Activated CD4-positive, alpha-beta T cell treated with anti-CD3 and anti-CD28 coated beads for 24 hours (primary cell): ENCODE measurements at regions not wholly inside any gene's neighbourhood (a gene's known extent, or its start where the extent isn't known, plus 50 kb on each side); places are given as distances from the start of the nearest gene placed in this dataset.

ENCODE experiments used
- DNase-seq, 2 donors: peaks; one replicate each; pipeline ENCODE4 v3.0.0-alpha.2; 2020; ENCODE audit warnings: low read depth in 2 of 2

DNA sequence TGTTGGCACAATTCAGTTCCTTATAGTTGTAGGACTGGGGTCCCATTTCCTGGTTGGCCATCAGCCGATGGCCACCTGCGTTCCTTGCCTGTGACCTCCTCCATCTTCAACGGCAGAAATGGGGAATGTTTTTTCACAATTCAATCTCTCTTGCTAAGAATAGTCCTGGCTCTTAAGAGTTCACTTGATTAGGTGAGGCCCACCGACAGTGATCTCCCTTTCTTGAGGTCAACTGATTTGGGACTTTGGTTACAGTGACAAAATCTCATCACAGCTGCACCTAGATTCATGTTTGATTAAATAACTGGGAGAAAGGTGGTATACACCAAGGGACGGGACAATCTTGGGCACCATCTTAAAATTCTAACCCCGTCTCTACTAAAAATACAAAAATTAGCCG is 139.1 kb upstream of the DTNBP1 start:
- DNase-seq, result no peak

DNA sequence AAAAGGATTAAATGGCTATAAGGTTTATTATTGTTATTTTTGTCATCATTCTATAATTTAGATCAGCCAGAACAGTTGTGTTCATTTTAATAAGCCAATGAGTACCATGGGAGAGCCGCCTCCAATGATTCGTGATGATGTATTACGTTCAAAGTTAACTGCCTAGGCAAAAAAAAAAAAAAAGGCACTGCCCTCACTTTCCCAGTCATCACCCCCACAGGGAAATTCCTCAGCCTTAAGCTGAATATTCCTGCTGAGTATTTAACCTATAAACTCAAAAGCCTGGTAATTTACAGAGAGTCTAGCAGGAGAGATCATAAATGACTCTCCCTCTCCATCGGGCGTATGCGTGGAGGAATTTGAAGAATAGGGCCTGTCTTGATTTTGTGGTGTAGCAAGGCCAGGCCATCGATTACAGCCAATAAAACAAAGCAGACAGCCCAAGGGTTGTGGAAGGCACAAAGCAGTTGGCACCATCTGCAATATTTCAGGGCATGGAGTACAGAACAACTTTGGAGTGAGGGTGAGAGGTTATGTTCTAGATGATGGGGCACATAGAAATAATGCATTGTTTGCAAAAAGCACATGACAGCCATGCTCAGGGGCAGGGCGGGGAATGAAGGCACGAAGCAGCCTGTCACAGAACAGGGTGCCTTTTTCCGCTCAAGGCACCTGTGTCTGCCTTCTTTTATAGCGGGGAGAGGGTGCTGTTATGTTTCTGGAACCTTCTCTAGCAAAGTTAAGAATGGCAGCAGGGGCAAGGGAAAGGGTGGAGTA is 138.2 kb upstream of the DTNBP1 start:
- DNase-seq, result no peak

DNA sequence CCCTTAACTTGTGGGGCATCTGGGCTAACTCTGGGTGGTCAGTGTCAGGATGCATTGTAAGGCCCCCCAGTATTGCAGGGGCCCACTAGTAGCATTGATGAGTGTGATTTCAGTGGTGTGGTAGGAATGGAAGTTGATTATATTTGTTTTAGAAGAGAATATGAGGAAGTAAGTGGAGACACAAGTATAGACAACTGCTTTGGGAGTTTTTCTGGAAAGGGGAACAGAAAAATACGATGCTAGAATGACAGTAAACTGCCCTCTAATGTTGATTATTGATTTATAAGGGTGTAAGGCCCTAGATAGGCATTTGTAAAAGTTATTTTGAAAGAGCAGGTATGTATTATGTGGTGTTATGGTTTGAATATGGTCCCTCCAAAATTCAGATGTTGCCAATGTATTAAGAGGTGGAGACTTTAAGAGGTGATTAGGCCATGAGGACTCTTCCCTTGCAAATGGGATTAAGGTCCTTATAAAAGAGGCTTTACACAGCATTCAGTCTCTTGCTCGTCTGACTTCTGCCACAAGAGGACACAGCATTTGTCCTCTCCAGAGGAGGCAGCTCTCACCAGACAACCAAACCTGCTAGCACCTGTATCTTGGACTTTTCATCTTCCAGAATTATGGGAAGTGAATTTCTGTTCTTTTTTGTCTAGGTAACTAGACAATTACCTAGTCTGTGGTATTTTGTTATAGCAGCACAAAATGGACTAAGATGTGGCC is 135.9 kb upstream of the DTNBP1 start:
- no peak for DNase-seq

DNA sequence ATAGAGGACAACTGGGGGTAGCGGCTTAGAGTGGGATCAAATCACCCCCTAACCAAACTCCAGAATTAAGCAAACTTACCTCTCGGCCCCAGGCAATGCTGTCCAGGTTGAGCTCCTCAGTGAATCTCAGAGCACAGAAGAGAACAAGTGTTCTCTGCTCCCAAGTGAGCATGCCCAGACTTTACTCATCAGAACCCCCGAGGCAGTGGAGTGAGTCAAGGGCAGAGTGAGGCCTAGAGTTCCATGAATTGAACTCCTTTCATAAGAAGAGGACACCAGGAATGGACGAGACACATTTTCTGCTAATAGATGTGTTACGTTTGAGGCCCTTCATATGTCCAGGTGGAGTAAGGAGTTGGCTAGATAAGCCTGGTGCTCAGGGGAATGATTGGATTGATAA is 134.0 kb upstream of the DTNBP1 start:
- no peak for DNase-seq

DNA sequence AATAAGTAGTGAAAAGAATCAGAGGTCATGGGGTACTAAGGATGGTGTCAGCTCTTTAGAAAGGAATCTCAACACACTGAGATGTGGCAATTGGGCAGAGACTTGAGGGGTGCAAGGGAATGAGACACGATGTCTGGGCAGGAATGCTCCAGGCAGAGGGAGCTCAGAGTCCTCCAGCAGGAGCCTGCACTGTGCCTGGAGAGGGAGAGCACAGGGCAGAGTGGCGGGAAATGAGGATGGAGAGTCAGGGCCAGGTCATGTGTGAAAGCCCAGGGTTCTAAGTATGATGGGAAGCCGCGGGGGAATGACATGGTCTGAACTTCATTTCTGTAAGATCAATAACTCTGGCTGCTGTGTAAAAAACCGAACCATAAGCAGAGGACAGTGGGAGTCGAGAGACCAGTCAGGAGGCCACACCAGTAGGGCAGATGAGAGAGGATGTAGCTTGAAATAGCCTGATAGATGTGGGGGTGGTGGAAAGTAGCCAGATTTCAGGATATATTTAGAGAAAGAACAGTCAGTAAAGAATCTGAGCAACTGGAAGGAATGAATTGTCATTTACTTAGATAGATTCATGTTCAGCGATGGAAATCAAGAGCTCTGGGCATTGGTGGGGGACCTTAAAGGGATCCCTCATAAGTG is 133.4 kb upstream of the DTNBP1 start:
- no peak for DNase-seq

DNA sequence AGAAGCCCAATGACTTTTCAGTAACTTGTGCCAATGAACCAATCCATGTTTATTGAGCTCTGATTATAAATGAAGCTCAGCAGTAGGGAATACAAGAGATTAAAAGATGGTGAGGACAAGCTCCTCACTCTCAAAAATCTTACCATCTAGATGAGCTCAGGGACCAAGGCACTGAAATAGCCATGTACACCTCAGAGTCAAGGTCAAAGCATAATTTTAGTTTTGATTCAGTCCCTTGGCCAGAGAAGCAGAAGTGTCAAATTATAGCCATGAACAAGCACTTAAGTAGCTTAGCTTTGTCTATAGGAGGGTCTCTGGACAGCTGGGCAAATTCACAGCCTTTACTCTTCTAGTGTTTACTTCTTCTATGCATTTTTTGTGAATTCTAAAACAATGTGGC is 131.0 kb upstream of the DTNBP1 start:
- DNase-seq, result no peak

DNA sequence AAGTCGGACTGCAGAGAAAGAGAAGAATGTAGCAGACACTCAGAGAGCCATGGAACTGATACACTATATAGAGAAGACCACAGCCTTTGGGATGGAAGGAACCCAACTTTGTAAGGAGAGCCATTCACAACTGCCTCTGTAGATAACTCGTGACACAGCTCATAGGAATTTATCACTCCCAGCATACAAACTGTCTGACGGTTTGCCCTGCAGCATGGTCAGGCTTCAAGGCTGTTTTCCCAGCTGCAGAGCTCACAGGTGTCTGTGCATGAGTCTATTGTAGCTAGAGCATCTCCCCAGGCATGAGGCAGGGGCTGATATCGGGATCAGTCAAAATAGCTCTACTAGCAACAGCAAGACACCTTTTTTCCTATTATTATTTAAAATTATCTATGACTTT is 130.5 kb upstream of the DTNBP1 start:
- no peak for DNase-seq

DNA sequence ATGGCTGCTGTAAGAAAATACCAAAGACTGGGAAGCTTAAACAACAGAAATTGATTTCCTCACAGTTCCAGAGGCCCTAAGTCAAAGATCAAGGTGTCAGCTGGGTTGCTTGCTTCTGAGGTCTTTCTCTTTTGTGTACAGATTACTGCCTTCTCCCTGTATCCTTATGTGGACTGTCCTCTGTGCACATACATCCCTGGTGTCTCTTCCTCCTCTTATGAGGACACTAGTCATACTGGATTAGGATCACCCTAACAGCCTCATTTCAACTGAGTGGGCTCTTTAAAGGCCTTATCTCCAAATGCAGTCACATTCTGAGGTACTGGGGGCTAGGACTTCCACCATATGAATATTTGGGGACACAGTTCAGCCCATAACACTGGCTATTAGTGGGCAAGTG is 130.0 kb upstream of the DTNBP1 start:
- no peak for DNase-seq

DNA sequence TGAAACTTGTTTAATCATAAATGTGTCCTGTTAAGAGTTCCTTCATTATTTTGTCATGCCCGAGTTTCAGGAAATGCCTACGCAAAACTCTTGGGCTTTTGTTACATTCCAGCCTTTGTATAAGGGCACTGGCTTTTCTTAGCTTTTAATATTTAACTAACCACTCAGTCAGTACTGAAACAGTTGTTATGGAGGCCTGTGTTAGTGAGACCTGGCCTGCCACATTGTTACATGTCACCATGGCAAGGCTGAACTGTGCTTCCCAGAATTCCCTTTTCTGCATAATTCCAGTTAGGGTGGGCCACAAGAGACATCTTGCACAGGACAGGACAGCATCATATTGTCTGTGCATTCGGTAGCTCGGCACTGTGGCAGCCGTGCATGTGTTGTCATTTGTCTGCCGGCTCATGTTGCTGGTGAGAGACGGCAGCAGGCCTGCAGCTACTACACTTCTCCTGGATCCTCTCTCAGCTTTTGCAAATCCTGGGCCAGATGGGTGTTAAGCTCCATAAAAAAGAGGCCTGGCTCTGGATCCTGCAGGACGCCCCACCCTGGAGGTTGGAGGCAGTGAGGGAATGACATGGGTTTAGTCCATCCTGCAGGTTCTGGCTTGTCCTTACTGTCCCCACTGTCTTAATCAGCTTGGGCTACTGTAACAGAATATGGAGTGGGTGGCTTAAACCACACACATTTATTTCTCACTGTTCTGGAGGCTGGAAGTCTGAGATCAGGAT is 128.8 kb upstream of the DTNBP1 start:
- no peak for DNase-seq

DNA sequence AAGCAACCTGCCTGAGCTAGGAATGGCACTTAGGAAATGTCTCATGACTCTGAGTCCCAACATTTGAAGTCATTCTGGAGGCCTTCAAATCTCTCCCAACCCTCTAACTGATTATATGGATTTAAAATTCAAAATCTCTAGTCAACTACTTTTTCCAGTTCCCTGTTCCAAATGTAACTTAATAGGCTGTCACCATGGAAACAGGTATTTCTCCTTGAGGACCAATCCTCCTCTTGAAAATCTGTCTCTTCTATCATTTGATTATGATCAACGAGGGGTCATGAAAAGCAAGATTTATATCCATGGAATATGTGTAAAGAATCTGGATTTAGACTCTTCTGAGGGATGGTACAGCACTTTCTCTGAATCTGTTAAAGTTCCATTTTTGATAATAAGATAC is 127.3 kb upstream of the DTNBP1 start:
- DNase-seq, result no peak

DNA sequence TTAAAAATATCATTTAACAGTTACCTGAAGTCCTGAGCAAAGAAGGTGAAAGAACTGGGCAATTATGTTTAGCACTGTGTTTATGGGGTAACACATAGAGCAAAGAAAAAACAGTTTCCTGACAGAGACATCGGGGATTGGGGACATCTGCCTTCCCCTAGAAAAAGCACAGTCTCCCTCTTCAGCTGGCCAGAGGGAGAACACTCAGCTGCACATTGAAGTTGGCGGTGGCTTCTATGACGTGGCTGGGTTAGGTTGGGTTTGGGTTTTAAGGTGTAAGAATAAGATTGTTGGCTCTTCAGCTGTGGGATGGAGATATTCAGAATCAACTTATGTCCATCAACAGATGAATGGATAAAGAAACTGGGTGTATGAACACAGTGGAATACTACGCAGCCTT is 124.0 kb upstream of the DTNBP1 start:
- no peak for DNase-seq

DNA sequence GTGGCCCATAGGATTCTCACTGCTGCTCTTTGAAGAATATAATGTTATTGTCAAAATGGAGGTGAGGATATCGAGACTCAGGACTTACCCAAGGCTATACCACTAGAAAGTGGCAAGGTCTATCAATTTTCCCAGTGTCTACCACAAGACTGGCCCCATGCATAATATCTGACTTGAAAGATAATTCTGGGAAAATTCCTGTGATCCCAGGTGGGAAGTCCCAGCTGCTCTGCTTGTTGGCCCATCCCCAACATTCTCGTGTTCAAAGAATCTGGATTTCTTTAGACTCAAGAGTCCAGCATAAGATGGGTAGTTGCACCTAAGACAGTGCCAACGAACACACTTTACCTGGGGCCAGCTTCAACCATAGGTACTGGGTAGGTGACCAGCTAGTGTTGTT is 120.7 kb upstream of the DTNBP1 start:
- DNase-seq, result no peak

DNA sequence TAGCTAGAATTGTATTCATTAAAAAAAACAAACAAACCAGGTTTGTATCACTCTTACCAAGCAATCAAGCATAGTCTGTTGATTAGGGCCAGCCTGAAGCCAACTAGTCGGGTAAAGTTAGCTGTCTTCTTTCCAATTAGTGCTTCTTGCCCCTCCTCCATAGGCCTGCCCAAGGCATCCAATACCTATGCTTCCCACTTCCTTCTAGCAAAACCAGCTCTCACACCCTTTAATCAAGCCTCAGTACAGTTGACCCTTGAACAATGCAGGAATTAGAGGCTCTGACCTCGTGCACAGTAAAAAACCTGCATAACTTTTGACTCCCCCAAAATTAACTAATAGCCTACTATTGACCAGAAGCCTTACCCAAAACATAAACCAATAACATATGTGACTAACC is 119.1 kb upstream of the DTNBP1 start:
- DNase-seq, result no peak

DNA sequence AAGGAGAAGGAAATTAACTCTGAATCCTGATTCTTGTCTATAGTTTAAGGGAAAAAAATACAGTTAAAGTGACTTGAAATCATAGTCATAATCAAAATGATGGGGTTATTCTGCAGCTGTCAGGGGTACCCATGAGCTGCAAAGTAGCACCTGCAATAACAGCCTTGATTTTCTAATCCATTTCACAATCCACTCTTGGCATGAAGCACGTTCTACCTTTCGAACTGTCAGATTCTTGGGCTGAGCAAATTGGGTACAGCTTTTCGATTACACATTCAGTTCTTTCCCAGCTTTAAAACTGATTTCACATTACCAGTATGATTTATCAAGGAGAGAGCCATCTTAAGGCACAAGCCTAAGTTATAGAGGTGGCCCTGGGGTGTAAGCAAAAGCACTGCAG is 118.5 kb upstream of the DTNBP1 start:
- DNase-seq, result no peak

DNA sequence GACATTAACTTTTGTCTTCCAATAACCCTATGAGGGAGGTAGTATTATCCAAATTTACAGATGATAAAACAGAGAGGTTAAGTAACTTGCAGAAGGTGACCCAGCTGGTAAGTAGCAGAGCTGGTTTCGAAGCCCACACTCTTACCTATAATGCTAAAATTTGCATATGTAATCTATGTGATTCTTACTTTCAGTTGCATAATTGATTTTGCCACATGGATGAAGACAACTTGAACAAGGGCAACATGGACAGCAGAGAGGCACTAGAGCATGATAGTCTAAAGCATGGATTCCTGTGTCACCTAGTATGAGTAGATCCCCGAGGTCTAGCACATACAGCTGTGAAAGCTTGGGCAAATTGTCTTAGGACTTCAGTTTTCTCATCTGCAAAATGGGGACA is 117.6 kb upstream of the DTNBP1 start:
- no peak for DNase-seq

DNA sequence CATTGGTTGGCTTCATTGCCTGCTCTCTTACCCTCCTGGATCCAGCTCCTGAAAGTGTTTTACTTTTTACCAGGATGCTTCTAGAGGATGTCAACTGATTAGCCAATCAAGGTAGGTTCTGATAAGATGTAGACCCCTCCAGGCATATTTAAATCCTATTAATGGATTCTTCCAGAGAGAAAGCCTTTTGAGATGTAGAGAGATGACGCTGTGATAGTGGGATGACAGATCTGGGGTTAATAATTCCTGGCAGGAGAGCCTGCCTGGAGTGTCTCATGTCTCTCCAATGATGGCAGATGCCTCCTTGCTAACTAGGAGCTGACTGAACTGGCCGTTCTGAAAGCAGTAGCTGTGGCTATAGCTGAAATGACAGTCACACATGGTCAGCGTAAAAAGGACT is 116.9 kb upstream of the DTNBP1 start:
- no peak for DNase-seq

DNA sequence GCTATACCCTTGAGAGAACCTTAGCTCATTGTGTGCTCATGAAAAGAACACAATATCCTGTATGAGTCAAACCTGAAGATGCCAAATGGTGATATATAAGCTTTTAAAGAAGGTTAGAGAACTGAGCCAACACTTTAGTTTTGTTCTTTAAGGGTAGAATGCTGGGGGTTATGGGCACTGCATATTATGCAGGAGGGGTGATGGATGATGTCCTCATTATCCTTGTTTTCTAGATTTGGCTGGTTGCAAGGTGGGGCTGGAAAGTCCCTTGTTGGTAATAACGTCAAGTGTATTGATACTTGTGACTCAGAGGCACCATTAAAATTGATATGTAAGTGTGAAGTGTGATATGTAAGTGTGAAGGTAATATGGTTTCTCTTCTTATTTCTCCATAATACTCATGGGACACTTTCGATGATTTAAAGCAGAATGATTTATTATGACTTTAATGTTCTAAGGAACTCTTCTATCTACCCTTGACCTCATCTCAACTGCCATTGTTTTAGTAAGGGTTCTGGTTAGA is 113.7 kb upstream of the DTNBP1 start:
- DNase-seq, result peak; percentile 16 to 29

DNA sequence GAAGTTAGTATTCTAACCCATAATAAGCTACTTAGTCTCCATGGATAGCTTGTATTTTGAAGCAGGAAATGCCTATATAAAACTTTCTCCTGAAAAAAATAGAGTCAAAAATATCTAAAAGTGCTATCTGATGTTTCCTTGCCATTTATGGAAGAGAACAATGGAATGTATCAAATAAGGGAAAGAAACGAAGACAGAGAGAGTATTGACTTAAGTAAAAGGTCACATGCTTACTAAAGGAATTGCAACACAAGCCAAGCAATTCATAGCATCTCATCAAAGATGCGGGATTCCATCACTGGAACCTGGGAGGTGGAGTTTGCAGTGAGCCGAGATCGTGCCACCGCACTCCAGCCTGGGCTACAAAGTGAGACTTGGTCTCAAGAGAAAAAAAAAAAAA is 112.9 kb upstream of the DTNBP1 start:
- DNase-seq, result no peak

DNA sequence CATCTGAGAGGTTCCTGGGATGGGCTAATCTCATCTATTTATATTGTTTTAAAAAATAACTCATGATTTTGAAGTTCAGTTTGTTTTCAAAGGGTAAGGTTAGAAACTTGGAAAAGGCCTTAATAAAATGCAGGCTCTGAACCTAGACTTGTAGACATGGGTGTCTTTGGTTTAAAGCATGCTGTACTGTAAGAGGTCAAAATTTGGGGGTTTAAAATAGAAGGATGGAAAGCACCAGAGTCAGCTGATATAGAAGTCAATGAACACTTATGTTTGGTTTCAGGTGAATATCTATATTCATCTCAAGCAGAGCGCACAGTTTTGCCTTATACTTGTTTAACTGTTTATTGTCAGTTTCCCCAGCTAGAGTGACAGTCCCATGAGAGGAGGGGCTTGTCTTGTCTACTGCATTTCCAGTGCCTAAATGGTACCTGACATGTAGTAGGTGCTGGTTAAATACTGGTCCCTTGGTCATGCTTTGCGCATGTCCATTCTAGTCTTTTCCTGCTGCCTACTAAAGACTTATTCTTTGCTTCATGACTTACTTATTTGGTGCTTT is 112.3 kb upstream of the DTNBP1 start:
- DNase-seq, result no peak

DNA sequence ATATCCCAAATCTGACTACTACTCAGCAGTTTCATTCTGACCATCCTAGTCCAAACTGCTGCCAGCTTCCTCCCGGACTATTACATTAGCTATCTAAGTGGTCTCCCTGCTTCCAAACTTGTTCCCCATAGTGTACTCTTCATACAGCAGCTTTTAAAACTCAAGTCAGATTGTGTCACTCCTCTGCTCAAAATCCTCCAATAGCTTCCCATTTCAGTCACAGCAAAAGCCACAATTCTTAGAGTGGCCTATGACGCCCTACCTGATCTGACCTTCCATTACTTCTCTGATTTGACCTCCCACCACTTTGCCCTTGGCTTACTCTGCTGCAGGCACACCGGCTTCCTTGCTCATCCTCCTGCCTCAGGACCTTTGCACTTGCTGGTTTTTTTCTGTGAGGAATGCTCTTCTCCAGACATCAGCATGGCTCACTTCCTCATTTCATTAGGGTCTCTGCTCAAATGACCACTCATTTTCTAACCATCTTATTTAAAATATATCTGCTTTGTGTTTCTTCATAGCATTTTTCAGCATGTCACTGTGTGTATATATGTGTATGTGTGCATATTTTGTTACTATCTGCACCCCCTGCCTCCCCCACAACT is 111.1 kb upstream of the DTNBP1 start:
- DNase-seq, result no peak

DNA sequence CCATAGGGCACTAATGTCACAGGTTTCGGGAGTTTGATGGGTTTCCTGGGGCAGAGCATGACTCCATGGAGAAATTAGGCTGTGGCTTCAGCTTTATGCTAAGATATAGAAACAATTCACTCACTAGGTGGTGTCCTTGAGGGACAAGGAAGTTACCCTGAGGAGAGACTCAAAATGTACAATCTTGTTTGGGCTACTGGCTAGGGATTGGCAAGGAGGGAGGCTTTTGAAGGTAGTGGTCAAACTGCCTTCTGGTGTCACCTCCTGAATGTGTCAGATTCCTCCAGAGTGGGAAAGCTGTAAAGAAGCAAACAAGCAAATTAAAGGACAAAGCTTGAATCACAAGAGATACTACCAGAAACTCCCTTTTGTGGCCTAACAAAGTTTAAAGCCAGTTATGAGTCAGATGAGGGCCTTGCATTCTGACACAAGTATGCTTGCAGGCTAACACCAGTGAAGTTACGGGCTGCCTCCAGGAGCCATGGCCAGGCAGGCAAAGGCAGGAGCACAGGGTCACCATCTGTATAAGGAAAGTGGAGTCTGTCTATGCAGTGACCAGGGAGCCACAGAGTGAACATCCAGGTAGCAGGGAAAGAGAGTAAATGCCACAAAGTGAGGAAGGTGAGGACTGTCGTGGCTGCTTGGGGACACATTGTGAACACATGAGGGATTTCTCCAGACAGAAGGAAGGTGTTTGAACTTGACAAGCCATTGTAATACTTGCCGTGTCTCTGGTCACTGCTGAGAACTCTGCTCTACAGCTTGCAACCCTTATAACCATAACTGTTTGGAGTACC is 107.7 kb upstream of the DTNBP1 start:
- DNase-seq, result no peak
